RWPE2 (cell line): ENCODE measurements at regions not wholly inside any gene's neighbourhood (a gene's known extent, or its start where the extent isn't known, plus 50 kb on each side); places are given as distances from the start of the nearest gene placed in this dataset.
A peak's percentile ranks its signal among the peaks of the same experiment; 100 is the strongest.

Source experiments
- ATAC-seq: fragments of 200-7000 bp; cut with Tn5 transposase; 3 replicates; pipeline ENCODE4 v1.9.1; 2021; ENCODE audit warnings: low read depth
- DNase-seq: peaks from one replicate; pipeline ENCODE4 v3.0.0-alpha.2; 2020; ENCODE audit warnings: low spot score
- H3K27ac ChIP-seq: fragments of 450-650 bp; 2 replicates; pipeline ENCODE4 v1.5.1; 2017; ENCODE audit warnings: mild to moderate bottlenecking; ENCODE audit not compliant: poor library complexity, severe bottlenecking
- H3K27me3 ChIP-seq: fragments of 250-450 bp; sonication (Bioruptor Pico); 2 replicates; pipeline ENCODE4 v1.5.1; 2021; ENCODE audit warnings: mild to moderate bottlenecking, moderate library complexity; ENCODE audit not compliant: insufficient read depth, poor library complexity, severe bottlenecking
- H3K36me3 ChIP-seq: fragments of 250-450 bp; sonication (Bioruptor Pico); 2 replicates; pipeline ENCODE4 v1.5.1; 2020; ENCODE audit warnings: low read depth, mild to moderate bottlenecking, moderate library complexity
- H3K4me1 ChIP-seq: fragments of 250-450 bp; sonication (Bioruptor Pico); 2 replicates; pipeline ENCODE4 v1.5.1; 2021; ENCODE audit warnings: mild to moderate bottlenecking, moderate library complexity; ENCODE audit not compliant: insufficient read depth, poor library complexity, severe bottlenecking
- H3K4me3 ChIP-seq: fragments of 250-450 bp; sonication (Bioruptor Pico); 2 replicates; pipeline ENCODE4 v1.5.1; 2021; ENCODE audit warnings: mild to moderate bottlenecking, moderate library complexity; ENCODE audit not compliant: severe bottlenecking
- H3K9me3 ChIP-seq: fragments of 250-450 bp; sonication (Bioruptor Pico); 2 replicates; pipeline ENCODE4 v1.5.1; 2021; ENCODE audit warnings: mild to moderate bottlenecking, moderate library complexity; ENCODE audit not compliant: severe bottlenecking
- CTCF ChIP-seq: fragments of 450-650 bp; IDR thresholded peaks from one replicate; pipeline ENCODE4 v1.5.1; 2017; ENCODE audit warnings: mild to moderate bottlenecking, moderate library complexity; ENCODE audit not compliant: poor library complexity, severe bottlenecking

GRCh38 chr18:30044496-30044895 lies 998.0 kb downstream of the DSC3 start:
- ATAC-seq: peak; percentile 35; the same call in 1 of the 3 replicates
- Histone ChIP-seq H3K27ac (no peak overlapping the region), H3K4me3 (no peak overlapping the region), H3K9me3 (no peaks in the 10 kb centered on the region), H3K4me1 (peaks cover 8% of the 10 kb centered on the region), H3K36me3 (no peaks in the 10 kb centered on the region), H3K27me3 (no peaks in the 10 kb centered on the region)
- DNase-seq: no peak
- TF ChIP-seq CTCF: no peak

- no peak for TF ChIP-seq CTCF
- no peak for DNase-seq
- Histone ChIP-seq H3K4me1 (peaks cover under 1% of the 10 kb centered on the region), H3K27ac (no peak overlapping the region), H3K9me3 (peaks cover 3% of the 10 kb centered on the region), H3K27me3 (no peaks in the 10 kb centered on the region), H3K4me3 (no peak overlapping the region), H3K36me3 (no peaks in the 10 kb centered on the region)
- ATAC-seq: no peak
Measured at GRCh38 chr18:30039201-30039600, 1003.3 kb downstream of the DSC3 start.

- TF ChIP-seq CTCF: no peak
- Histone ChIP-seq H3K27me3 (no peaks in the 10 kb centered on the region), H3K9me3 (peaks cover 3% of the 10 kb centered on the region), H3K4me3 (no peak overlapping the region), H3K4me1 (no peaks in the 10 kb centered on the region), H3K36me3 (no peaks in the 10 kb centered on the region), H3K27ac (no peak overlapping the region)
- DNase-seq (no peak), ATAC-seq (no peak)
Measured at GRCh38 chr18:30034818-30035217, 1007.7 kb downstream of the DSC3 start.

- no peak for DNase-seq
- no peak overlapping the region for H3K27ac ChIP-seq
Measured at GRCh38 chr18:30016179-30016578, 1026.4 kb downstream of the DSC3 start.

More at GRCh38 chr18:30016179-30016578, 1026.4 kb downstream of the DSC3 start:
- Histone ChIP-seq H3K36me3 (no peaks in the 10 kb centered on the region), H3K4me3 (no peak overlapping the region), H3K9me3 (no peaks in the 10 kb centered on the region), H3K27me3 (no peaks in the 10 kb centered on the region), H3K4me1 (peaks cover 8% of the 10 kb centered on the region)
- peak; percentile 77 for ATAC-seq
- no peak for TF ChIP-seq CTCF
